ENCODE measurements at regions not wholly inside any gene's neighbourhood (a gene's known extent, or its start where the extent isn't known, plus 50 kb on each side); places are given as distances from the start of the nearest gene placed in this dataset.

DNA sequence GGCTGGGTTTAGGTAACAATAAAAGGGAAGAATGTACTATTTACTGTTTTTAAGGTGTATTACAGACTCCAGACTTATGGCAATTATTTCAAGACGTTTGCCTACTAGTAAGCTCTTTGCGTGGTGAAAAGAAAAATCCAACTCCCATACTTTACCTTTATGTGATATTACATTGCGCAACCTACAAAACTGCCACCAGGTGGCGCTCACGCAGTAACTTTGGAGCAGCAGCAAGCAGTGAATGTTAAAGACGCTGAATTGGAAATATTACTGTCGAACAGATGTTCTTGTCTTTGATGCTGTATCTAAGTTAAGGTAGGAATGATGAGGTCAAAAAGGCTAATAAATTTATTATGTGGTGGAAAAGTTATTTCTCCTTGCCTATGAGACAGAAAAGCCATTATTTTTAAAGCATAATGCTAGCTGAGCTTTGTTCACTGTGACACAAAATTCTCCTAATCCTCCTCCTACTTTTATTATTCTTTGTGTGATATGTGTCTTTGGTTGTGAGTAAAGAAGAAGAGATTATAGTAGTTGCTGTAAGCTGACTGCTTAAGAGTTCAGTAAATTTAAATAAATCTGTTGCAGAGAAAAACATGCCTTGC, 1099.8 kb upstream of the TENM3 start:
- DNase-seq (ENCODE audit: insufficient read length) = no peak
- TF ChIP-seq POLR2A (IDR thresholded peaks at IDR 0.05; ENCODE audit: low read depth, low read length) = no peak
- no peak for TF ChIP-seq POLR2AphosphoS5 (IDR thresholded peaks at IDR 0.05; ENCODE audit: low read depth, low read length)
- TF ChIP-seq TAF1 (IDR thresholded peaks at IDR 0.05; ENCODE audit: borderline replicate concordance, low read depth, low read length) = no peak
- peak; percentile 80 for FAIRE-seq

DNA sequence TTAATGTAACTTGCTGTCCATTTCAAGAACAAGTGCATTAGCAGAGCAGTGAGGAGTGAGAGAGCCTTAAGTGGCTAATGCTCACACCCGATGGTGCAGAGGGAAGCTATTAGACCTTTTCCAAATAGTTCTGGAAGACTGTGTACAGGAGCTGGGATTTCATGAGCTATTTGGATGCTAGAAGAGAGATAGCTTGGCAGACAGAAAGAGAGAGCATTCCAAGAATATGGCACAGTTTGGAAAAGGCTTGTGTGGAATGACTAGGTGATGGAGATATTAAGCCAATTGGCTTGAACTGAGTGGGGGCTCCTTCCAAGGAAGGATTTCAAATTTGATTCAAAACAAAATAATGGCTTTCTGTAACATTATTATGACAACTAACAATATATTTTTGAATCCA, 1097.2 kb upstream of the TENM3 start:
- TF ChIP-seq POLR2AphosphoS5 (IDR thresholded peaks at IDR 0.05; ENCODE audit: low read depth, low read length) (no peak), TAF1 (IDR thresholded peaks at IDR 0.05; ENCODE audit: borderline replicate concordance, low read depth, low read length) (no peak), POLR2A (IDR thresholded peaks at IDR 0.05; ENCODE audit: low read depth, low read length) (no peak)
- FAIRE-seq = no peak
- DNase-seq (ENCODE audit: insufficient read length) = no peak

DNA sequence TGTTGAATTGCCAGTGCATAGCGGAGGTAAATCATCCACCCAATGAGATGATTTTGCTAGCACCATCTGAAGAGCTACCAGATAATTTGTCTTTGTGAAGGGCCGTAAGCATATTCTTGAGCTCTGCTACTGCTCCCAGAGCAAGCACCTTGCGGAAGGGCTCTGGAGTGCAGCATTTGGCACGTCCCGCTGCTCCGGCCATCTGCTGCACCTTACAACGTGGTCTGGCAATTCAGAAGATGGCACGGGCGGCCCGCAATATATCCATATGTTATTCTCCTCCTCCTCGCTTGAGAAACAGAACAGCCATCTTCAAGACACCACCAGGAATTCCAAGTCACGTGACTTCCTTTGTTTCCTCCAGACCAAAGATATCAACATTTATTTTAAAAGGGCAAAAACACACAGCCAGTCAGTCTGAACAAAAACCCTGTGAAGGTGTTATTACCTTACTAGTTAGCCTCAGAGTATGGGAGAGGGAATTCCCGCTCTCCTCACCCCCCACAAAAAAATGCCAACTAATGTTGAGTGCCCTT, 1095.7 kb upstream of the TENM3 start:
- TF ChIP-seq POLR2AphosphoS5 (IDR thresholded peaks at IDR 0.05; ENCODE audit: low read depth, low read length) (no peak), POLR2A (IDR thresholded peaks at IDR 0.05; ENCODE audit: low read depth, low read length) (no peak), TAF1 (IDR thresholded peaks at IDR 0.05; ENCODE audit: borderline replicate concordance, low read depth, low read length) (no peak)
- no peak for DNase-seq (ENCODE audit: insufficient read length)
- no peak for FAIRE-seq

GRCh38 chr4:181148470-181148869, 1094.7 kb upstream of the TENM3 start:
- no peak for DNase-seq (ENCODE audit: insufficient read length)
- TF ChIP-seq TAF1 (IDR thresholded peaks at IDR 0.05; ENCODE audit: borderline replicate concordance, low read depth, low read length) (no peak), POLR2AphosphoS5 (IDR thresholded peaks at IDR 0.05; ENCODE audit: low read depth, low read length) (no peak), POLR2A (IDR thresholded peaks at IDR 0.05; ENCODE audit: low read depth, low read length) (no peak)
- no peak for FAIRE-seq

DNA sequence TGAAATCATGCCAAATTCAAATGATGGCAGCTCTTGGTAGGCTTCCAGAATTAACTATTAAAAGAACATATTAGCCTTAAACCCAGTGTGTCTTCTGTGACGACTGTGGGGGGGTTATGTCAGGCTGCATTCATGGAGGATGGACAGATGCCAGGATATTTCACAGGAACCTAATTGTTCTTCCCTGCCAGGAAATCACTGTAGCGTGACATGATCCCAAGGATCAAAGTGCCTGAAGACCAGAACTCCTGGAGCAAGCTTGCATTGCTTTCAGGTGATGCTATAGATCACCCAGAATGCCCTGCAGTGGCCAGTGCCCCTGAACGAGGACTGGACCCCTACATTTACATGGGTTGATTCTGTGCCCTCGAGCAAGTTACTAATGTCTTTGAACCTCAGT, 1093.0 kb upstream of the TENM3 start:
- FAIRE-seq (no peak), DNase-seq (ENCODE audit: insufficient read length) (no peak)

DNA sequence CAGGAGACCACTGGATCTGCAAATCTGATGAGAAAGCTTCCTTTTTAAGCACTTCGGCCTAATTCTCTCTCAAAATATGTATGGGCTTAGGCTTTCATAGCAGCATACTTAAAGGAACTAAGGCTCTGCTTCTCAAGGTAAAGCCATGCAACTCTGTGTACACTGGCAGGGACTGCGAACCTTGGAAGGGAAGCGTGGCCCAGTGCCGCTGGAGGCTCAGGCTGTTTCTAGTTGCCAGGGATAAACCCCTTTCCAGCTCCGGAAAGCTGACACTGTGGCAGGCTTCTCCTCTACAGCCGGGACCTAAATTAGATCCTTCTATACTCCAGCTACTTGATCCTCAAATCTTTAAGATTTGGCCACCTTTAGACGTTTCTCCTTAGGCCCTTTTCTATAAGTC, 1091.3 kb upstream of the TENM3 start:
- DNase-seq (ENCODE audit: insufficient read length) (no peak), FAIRE-seq (no peak)
- TF ChIP-seq POLR2AphosphoS5 (IDR thresholded peaks at IDR 0.05; ENCODE audit: low read depth, low read length) (no peak), TAF1 (IDR thresholded peaks at IDR 0.05; ENCODE audit: borderline replicate concordance, low read depth, low read length) (no peak), POLR2A (IDR thresholded peaks at IDR 0.05; ENCODE audit: low read depth, low read length) (no peak)

More for the DNA sequence above, 1093.0 kb upstream of the TENM3 start:
- no peak for TF ChIP-seq TAF1 (IDR thresholded peaks at IDR 0.05; ENCODE audit: borderline replicate concordance, low read depth, low read length)
- TF ChIP-seq POLR2A (IDR thresholded peaks at IDR 0.05; ENCODE audit: low read depth, low read length) = no peak
- no peak for TF ChIP-seq POLR2AphosphoS5 (IDR thresholded peaks at IDR 0.05; ENCODE audit: low read depth, low read length)

- DNase-seq (ENCODE audit: insufficient read length) (no peak), FAIRE-seq (no peak)
- TF ChIP-seq POLR2AphosphoS5 (IDR thresholded peaks at IDR 0.05; ENCODE audit: low read depth, low read length) = no peak
- no peak for TF ChIP-seq POLR2A (IDR thresholded peaks at IDR 0.05; ENCODE audit: low read depth, low read length)
- no peak for TF ChIP-seq TAF1 (IDR thresholded peaks at IDR 0.05; ENCODE audit: borderline replicate concordance, low read depth, low read length)
These were observed 1085.6 kb upstream of the TENM3 start for GRCh38 chr4:181157647-181158046.

GRCh38 chr4:181158971-181159370, 1084.2 kb upstream of the TENM3 start:
- DNase-seq (ENCODE audit: insufficient read length) (no peak), FAIRE-seq (no peak)
- TF ChIP-seq POLR2AphosphoS5 (IDR thresholded peaks at IDR 0.05; ENCODE audit: low read depth, low read length) (no peak), POLR2A (IDR thresholded peaks at IDR 0.05; ENCODE audit: low read depth, low read length) (no peak), TAF1 (IDR thresholded peaks at IDR 0.05; ENCODE audit: borderline replicate concordance, low read depth, low read length) (no peak)

DNA sequence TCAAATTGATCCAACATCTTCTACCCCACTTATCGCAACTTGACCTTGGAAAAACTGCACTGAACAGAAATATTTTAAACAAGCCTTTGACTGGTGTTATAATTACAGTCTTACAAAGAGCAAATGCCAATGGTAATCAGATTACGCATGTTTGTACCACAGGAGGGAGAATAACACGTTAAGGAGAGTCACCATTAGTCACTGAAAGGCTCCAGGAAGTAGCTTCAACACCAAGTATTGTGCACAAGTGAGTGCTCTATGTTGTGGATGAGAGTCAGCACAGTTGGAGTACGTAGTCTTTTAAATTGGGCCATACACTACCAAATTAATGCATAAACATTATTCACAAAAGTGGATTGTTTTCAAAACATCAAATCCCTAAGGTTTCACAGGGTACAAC, 1081.5 kb upstream of the TENM3 start:
- FAIRE-seq (no peak), DNase-seq (ENCODE audit: insufficient read length) (no peak)

DNA sequence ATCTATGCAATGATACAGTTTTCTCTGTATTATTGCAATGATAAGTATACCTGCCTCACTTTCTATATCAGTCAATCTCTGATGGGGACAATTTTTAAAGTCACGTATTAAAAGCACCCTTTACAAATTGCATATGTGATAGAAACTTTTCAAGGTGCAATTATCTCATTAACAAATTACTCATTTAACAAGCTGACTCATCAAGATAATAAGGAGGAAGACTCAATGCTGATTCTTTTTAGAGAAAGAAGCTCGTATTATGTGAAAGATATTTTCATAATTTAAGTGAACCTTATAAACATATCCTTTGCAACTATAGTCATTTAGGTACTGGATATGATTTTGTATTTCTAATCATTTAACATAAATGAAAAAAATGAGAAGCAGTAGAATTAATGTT, 1080.9 kb upstream of the TENM3 start:
- TF ChIP-seq TAF1 (IDR thresholded peaks at IDR 0.05; ENCODE audit: borderline replicate concordance, low read depth, low read length) = no peak
- no peak for TF ChIP-seq POLR2A (IDR thresholded peaks at IDR 0.05; ENCODE audit: low read depth, low read length)
- TF ChIP-seq POLR2AphosphoS5 (IDR thresholded peaks at IDR 0.05; ENCODE audit: low read depth, low read length) = no peak
- DNase-seq (ENCODE audit: insufficient read length) (no peak), FAIRE-seq (no peak)

More for the DNA sequence above, 1081.5 kb upstream of the TENM3 start:
- no peak for TF ChIP-seq POLR2AphosphoS5 (IDR thresholded peaks at IDR 0.05; ENCODE audit: low read depth, low read length)
- TF ChIP-seq TAF1 (IDR thresholded peaks at IDR 0.05; ENCODE audit: borderline replicate concordance, low read depth, low read length) = no peak
- no peak for TF ChIP-seq POLR2A (IDR thresholded peaks at IDR 0.05; ENCODE audit: low read depth, low read length)

DNA sequence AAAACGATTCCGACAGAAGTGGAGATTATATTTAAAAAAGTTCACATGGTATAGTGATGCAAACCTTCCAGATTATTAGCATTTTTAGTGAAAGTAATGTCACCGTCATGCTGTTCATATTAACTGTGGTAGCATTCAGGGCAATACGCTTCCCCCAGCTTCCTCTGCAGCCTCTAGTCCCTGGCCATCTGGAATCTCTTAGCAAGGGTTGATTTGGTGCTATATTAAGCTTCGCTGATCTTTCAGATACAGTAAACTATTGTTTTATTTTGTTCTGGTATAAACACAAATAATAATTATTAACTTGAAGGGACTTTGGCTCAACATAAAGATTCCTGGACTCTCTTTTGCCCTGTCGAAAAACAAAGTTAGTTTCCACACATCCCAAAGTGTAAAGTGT, 1080.5 kb upstream of the TENM3 start:
- no peak for DNase-seq (ENCODE audit: insufficient read length)
- TF ChIP-seq POLR2AphosphoS5 (IDR thresholded peaks at IDR 0.05; ENCODE audit: low read depth, low read length) = no peak
- no peak for FAIRE-seq

DNA sequence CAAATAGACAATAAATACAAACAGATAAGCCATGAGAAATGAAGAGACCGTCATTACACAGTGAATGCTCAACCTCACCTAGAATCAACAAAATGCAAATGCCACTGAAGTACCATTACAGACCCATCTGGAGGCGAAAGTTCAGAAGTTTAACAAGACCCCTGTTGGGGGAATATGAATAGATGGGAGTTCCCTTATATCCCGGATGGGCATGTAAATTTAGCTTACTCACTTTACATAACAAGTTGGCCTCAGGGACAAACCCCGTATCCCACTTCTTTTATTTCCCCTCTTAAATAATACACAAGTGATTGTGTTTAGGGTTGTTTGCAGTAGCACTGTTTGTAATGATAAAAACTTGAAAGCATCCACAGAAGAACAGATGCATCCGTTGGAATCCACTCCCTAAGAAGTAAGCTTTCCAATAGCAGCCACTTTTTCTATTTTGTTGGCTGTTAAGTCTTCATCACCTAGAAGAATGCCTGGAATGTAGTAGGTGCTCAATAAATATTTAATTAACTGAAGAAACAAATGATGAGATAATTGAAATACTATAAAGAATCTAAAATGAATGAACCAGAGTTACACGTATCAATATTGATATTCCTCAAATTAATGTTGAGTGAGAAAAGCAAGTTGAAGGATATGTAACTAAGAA, 1076.3 kb upstream of the TENM3 start:
- FAIRE-seq (no peak), DNase-seq (ENCODE audit: insufficient read length) (no peak)
- TF ChIP-seq POLR2A (IDR thresholded peaks at IDR 0.05; ENCODE audit: low read depth, low read length) = no peak
- no peak for TF ChIP-seq POLR2AphosphoS5 (IDR thresholded peaks at IDR 0.05; ENCODE audit: low read depth, low read length)
- no peak for TF ChIP-seq TAF1 (IDR thresholded peaks at IDR 0.05; ENCODE audit: borderline replicate concordance, low read depth, low read length)
